Embryonic facial prominence (tissue), 1 donor: ENCODE measurements at regions not wholly inside any gene's neighbourhood (a gene's known extent, or its start where the extent isn't known, plus 50 kb on each side); places are given as distances from the start of the nearest gene placed in this dataset.
"Not testable (repeated sequence)": the region's sequence is repeated elsewhere in the genome, so short reads cannot be mapped to it uniquely, and the experiment has no call there.

Source experiments
- DNase-seq: peaks from one replicate; pipeline ENCODE4 v3.0.0-alpha.2; 2016; ENCODE audit errors: extremely low spot score

DNA sequence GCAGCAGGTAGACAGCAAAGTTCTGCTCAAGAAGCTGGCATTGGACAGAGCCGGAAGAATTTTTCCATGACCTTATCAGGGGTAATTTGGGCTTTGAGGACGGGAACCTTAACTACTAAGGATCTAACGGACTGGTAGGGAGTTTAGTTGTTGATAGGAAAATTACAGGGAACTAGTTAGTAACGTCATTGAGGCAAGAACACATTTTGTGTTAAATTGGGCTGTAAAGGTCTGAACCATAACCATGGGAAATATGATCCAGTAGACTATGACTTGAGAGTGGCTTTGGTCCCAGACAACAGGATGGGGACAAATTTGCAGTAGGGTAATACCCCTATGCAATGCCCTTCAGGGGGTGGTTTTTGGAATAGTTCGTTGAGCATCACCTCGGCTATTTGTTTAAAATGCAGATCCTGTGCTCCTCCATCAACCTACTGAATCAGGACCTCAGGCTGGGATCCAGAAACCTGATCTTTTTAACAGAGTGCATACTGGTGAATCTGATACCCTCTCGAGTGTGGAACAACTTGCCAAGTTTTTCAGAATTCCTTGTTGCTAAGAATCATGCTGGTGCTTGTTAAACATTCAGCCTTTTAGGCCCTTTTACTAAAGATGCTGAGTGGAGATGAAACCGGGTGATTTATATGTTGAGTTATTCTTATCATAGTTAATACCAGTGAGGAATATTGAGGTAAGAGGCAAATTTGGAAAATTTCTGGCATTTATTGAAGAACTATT, 255.1 kb downstream of the MAP2K6 start:
- DNase-seq = peak; percentile 28

DNA sequence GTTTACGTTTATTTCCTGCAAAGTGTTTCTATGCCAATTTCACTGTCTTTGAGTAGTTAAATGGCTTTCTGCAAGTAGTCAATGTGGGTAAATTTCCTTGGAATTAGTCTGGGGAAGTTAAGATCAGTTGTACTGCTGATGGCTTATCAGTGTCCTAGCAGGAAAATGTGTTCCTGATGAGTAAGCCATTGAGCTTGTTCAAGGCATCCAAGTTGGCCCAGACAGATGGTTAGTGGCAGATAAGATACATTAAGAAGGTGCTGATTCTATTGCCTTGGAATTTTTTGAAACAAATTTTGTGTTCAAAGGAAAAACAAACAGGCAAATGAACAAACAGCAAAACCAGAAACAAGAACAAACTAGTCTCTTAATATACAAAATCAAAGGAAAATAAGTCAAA, 258.4 kb downstream of the MAP2K6 start:
- no peak for DNase-seq

- DNase-seq = no peak
Observed at GRCh38 chr17:69677130-69677529, 262.6 kb downstream of the MAP2K6 start.

GRCh38 chr17:69678206-69678605, 263.7 kb downstream of the MAP2K6 start:
- no peak for DNase-seq

DNA sequence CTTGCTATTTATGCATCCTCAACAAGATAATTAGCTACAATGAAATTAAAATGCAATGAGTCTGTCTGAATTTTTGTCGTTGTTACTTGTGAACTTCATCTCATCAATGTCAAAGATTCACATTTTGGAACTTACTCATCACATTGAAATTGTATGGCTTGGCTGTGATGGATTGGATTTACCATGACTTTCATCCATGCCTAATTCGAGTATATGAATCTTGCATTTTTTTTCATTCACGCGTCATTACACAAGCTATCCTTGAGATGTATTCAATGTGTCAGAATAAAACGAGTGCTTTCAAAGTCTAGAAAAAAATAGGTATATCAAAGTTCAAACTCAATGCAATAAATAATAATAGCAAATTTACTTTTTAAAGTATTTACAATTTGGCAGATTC, 265.3 kb downstream of the MAP2K6 start:
- DNase-seq = no peak

- no peak for DNase-seq
Observed at GRCh38 chr17:69684251-69684650, 269.8 kb downstream of the MAP2K6 start.

DNA sequence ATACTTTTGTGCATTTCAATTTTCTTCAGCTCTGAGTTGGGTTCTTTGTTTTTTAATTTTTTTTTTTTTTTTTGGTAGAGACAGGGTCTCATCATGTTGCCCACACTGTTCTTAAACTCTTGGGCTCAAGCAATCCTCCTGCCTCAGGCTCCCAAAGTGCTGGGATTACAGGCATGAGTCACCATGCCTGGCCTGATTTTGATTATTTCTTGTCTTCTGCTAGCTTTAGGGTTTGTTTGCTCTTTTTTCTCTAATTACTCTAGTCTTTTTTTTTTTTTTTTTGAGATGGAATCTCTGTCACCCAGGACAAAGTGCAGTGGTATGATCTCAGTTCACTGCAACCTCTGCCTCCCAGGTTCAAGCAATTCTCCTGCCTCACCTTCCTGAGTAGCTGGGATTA, 270.7 kb downstream of the MAP2K6 start:
- not testable (repeated sequence) for DNase-seq

GRCh38 chr17:69690531-69690930, 276.0 kb downstream of the MAP2K6 start:
- no peak for DNase-seq

- no peak for DNase-seq
Observed at GRCh38 chr17:69692171-69692570, 277.7 kb downstream of the MAP2K6 start.

DNA sequence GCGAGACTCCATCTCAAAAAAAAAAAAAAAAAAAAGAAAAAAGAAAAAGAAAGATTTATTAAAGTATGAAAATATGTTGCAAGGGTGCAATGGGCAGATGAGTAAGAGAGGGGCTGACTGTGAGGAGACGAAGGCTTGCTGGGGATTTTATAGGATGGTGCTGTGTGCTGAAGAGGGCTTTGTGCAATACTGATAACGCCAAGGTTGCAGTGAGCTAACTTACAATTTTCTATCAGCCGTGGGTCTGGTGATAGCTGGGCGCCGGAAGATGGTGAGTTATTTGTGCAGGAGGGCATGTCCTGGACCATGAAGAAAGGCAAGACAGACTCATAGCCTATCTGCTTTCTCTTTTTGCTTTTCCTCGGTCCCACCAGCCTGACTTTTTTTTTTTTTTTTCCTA, 281.1 kb downstream of the MAP2K6 start:
- no peak for DNase-seq

DNA sequence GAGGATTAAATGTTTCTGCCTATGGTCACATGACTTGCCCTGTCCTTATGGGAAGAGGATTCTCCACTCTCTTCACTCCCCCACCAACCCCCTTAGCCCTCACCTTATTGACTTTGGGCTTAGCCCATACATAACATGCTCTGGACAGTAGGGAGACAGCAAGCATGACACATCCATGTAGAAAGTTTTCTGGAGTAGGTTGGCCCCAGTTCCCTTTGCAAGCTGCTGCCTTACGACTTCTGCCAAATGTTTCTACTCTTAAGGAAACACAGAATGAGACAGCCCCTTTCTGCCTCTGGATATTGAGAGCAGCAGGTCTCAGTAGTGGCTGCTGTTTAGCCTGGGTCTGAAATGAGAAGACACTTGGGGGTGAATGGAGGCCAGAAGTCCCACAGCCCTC, 282.2 kb downstream of the MAP2K6 start:
- no peak for DNase-seq

DNA sequence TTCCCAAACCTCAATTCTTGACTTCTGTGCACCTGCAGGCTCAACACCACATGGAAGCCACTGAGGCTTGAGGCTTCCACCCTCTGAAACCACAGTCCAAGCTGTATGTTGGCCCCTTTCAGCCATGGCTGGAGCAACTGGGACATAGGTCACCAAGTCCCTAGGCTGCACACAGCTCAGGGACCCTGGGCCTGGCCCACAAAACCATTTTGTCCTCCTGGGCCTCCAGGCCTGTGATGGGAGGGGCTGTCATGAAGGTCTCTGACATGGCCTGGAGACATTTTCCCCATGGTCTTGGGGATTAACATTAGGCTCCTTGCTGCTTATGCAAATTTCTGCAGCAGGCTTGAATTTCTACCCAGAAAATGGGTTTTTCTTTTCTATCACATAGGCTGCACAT, 283.9 kb downstream of the MAP2K6 start:
- not testable (repeated sequence) for DNase-seq

GRCh38 chr17:69702078-69702477, 287.6 kb downstream of the MAP2K6 start:
- DNase-seq = no peak

GRCh38 chr17:69703751-69704150, 289.3 kb downstream of the MAP2K6 start:
- DNase-seq = no peak

DNA sequence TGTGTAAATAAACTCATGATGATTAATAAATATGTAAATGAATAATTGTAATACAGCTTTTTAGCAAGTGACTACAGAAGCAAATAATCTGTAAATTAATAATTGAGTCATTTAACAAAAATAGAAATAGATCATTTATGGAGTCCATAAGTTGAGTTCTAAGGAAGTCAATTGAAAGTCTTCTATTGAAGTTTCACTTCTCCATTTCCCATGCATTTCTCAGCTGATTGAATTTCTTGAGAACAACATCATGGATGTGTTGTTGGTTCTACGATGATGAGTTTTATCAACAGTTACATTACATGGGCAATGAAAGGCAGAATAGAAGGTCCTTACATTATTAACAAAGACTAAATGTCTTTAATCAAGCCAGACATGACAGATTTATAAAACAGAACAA, 290.4 kb downstream of the MAP2K6 start:
- DNase-seq = no peak

- DNase-seq = no peak
Observed at GRCh38 chr17:69706127-69706526, 291.6 kb downstream of the MAP2K6 start.

GRCh38 chr17:69709441-69709840, 294.9 kb downstream of the MAP2K6 start:
- no peak for DNase-seq

DNA sequence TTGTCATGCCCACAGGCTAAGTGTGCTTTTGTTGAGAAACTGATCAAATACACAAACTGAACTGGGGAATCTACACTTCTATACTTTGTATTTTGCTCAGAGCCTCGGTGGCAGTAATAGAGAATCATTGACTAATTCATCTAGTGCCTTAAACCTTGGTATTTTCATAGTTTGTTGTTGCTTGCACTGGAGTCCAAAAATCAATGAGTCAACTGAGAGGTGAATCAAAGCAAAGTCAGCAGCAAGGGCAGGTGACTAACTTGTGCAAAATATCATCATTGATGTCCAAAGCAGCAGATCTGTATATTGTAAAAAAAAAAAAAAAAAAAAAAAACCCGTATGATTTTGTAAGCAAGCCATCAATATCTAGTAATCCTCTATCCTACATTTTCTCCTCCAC, 296.4 kb downstream of the MAP2K6 start:
- DNase-seq = no peak

DNA sequence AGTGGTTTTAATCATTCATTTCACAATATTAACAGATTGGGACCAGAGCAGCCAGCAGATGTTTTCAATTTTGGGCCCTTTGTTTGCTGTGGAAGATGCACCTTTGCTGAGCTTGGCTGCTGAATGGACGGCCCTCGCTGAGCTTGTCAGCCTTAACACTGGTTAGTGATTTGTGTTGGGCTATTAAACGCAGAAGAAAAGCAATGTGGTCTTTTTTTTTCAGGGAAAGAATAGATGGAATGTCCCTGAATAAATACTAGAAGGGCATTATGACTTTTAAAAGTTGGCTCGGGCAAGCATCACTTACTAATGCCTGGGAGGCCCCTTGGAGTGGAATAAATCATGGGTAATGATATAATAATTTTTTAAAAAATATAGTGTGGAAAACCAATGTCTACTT, 297.0 kb downstream of the MAP2K6 start:
- DNase-seq = no peak

GRCh38 chr17:69712801-69713311, 298.4 kb downstream of the MAP2K6 start:
- no peak for DNase-seq

DNA sequence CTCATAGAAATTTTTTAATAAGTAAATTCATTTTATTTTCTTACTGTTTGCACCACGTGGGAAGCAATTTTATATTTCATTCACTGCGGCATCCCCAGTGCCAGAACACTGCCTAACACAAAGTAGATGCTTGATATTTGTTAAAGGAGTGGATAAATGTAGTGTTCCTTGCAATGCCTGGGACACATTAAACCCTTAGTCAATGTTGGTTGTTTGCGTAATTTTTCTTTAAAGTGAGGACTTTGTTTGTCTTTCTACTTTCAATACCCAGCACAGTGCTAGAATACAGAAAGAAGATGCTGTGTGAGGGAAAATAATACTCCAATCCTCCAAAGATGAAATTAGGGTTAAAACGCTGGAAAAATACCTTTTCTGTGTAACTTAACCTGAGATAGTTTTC, 299.3 kb downstream of the MAP2K6 start:
- DNase-seq = no peak

DNA sequence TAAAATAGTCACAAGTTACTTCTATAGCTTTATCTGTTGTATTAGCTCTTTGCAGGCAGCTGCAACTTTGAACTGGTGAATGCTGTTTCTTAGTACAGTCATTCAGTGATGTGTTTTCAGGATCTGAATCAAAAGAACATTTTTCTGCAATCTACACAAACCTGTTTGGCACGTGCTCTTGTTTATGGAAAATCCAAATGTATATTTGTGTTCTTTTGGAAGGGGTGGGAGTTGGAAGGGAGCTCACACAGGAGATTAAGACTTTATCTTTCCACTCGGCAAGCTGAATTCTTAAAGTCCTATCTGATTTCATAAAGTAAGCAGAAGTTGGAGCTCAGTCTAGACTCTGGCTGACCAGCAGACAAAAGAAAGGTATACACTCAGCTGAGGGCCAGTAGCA, 300.2 kb downstream of the MAP2K6 start:
- no peak for DNase-seq

GRCh38 chr17:69715656-69716055, 301.2 kb downstream of the MAP2K6 start:
- DNase-seq = no peak

DNA sequence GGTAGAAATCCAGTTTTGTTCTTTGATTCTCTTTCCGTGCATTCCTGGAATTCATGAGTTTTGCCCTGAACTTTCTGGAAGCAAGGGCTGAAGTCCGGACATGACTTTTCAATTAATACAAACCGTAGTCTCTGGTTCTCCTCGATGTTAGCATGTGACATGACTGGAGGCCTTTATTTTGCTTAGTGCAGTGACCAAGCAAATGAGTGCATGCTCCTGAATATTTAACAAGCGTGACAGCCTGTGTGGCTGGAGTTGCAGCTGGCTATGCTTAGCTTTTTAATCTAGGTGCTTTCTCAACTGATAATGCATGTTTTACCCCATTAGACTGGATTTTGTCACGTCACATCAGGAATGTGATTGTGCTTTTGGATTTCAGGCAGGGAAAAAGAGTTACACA, 302.1 kb downstream of the MAP2K6 start:
- DNase-seq = no peak
